Sigmoid colon (tissue), 4 donors: ENCODE measurements at regions not wholly inside any gene's neighbourhood (a gene's known extent, or its start where the extent isn't known, plus 50 kb on each side); places are given as distances from the start of the nearest gene placed in this dataset.

ENCODE experiments used
- EP300 ChIP-seq, 4 donors: sonication (generic); formaldehyde crosslinking; IDR thresholded peaks; one replicate each; pipeline ENCODE4 v1.6.1; 2017; ENCODE audit warnings: antibody characterized with exemption in 4 of 4
- POLR2A ChIP-seq, 2 donors: fragments of 450-650 bp; IDR thresholded peaks; one replicate each; pipeline ENCODE4 v1.6.1; 2016; ENCODE audit warnings: antibody characterized with exemption in 2 of 2, mild to moderate bottlenecking in 2 of 2, moderate library complexity in 2 of 2
- TF ChIP-seq, protein P1 (sequence below), 4 experiments: fragments of 450-650 bp in 3 of 4; fragments of 200-600 bp in 1 of 4; IDR thresholded peaks; one replicate each; pipeline ENCODE4 v1.5.1; 2016 to 2019; ENCODE audit warnings: antibody characterized with exemption in 4 of 4, mild to moderate bottlenecking in 3 of 4, moderate library complexity in 2 of 4

DNA sequence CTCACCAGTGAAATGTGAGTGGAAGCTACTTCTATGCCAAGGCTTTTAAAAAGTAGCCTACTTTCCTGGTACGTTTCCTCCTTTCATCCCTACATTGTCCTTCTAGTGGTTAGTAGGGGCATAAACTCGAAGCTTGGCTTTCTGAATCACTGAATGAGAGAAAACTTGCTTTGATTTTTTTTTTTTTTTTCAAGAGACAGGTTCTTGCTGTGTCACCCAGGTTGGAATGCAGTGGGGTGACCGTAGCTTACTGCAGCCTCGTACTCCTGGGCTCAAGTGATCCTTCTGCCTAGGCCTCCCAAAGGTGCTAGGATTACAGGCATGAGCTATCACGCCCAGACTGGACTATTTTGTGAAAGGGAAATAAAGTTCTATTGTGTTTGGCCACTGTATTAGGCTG lies 89.1 kb upstream of the IGFBP7 start:
- TF ChIP-seq, protein P1, sequence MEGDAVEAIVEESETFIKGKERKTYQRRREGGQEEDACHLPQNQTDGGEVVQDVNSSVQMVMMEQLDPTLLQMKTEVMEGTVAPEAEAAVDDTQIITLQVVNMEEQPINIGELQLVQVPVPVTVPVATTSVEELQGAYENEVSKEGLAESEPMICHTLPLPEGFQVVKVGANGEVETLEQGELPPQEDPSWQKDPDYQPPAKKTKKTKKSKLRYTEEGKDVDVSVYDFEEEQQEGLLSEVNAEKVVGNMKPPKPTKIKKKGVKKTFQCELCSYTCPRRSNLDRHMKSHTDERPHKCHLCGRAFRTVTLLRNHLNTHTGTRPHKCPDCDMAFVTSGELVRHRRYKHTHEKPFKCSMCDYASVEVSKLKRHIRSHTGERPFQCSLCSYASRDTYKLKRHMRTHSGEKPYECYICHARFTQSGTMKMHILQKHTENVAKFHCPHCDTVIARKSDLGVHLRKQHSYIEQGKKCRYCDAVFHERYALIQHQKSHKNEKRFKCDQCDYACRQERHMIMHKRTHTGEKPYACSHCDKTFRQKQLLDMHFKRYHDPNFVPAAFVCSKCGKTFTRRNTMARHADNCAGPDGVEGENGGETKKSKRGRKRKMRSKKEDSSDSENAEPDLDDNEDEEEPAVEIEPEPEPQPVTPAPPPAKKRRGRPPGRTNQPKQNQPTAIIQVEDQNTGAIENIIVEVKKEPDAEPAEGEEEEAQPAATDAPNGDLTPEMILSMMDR (IDR thresholded peaks at IDR 0.05): no peak
- TF ChIP-seq EP300 (IDR thresholded peaks at IDR 0.05) (no peak), POLR2A (IDR thresholded peaks at IDR 0.05) (no peak)
